Esophagus squamous epithelium (tissue), 5 donors: ENCODE measurements at regions not wholly inside any gene's neighbourhood (a gene's known extent, or its start where the extent isn't known, plus 50 kb on each side); places are given as distances from the start of the nearest gene placed in this dataset.

Experiments
- DNase-seq: peaks from one replicate; lab custom pipeline; 2025; lab: John Stamatoyannopoulos, UW
- H3K27ac ChIP-seq, 4 donors: fragments of 200-600 bp; sonication (generic); one replicate each; pipeline ENCODE4 v1.5.1; 2016 to 2019; ENCODE audit warnings: mild to moderate bottlenecking in 1 of 4
- H3K27me3 ChIP-seq, 4 donors: fragments of 200-600 bp; sonication (generic); 1 replicate in 3 of 4; 2 replicates in 1 of 4; pipeline versions ENCODE4 v1.5.1 to v1.6.0; 2017 to 2021; ENCODE audit warnings: antibody characterized with exemption in 1 of 4
- H3K36me3 ChIP-seq, 3 donors: fragments of 200-600 bp; sonication (generic); one replicate each; pipeline ENCODE4 v1.5.1; 2016 to 2019
- H3K4me1 ChIP-seq, 3 donors: fragments of 200-600 bp; sonication (generic); one replicate each; pipeline ENCODE4 v1.5.1; 2017 to 2019
- H3K4me3 ChIP-seq, 4 donors: fragments of 200-600 bp; sonication (generic); 1 replicate in 3 of 4; 2 replicates in 1 of 4; pipeline ENCODE4 v1.5.1; 2016 to 2019; ENCODE audit warnings: mild to moderate bottlenecking in 2 of 4, moderate library complexity in 1 of 4
- H3K9me3 ChIP-seq, 3 donors: fragments of 200-600 bp; sonication (generic); one replicate each; pipeline ENCODE4 v1.5.1; 2016 to 2019
- CTCF ChIP-seq, 6 experiments: fragments of 450-650 bp in 4 of 6; fragments of 200-600 bp in 2 of 6; sonication (generic) in 2 of 6; IDR thresholded peaks; one replicate each; pipeline ENCODE4 v1.5.1; 2016 to 2019; ENCODE audit warnings: antibody characterized with exemption in 6 of 6, mild to moderate bottlenecking in 4 of 6, moderate library complexity in 4 of 6
- POLR2A ChIP-seq, 4 donors: fragments of 450-650 bp; IDR thresholded peaks; one replicate each; pipeline ENCODE4 v1.6.1; 2017; ENCODE audit warnings: antibody characterized with exemption in 4 of 4, mild to moderate bottlenecking in 4 of 4, moderate library complexity in 3 of 4
- WGBS, 2 donors: methylation state at CpG; one replicate each; pipeline ENCODE4 v1.1.5; 2018; 5-methylcytosine and 5-hydroxymethylcytosine counted together
- intact Hi-C: fragments of 100-400 bp; cut with DNase I; formaldehyde crosslinking; loops from one replicate; pipeline ENCODE4 v1.15.0; 2022
- donor health status: DM: yes; HTN: yes; CAD: no.

GRCh38 chr4:104166749-104167148 is 327.9 kb downstream of the CXXC4 start:
- H3K9me3 ChIP-seq = no peaks in the 10 kb centered on the region
- 52 to 59% methylated on average over 1 of the region's 1 CpG for WGBS, 2 donors
- no peak for DNase-seq
- H3K27me3 ChIP-seq = no peaks in the 10 kb centered on the region
- H3K36me3 ChIP-seq = no peaks in the 10 kb centered on the region
- no peaks in the 10 kb centered on the region for H3K4me1 ChIP-seq
- intact Hi-C loops = no loop called here
- H3K27ac ChIP-seq = no peak overlapping the region
- TF ChIP-seq CTCF (IDR thresholded peaks at IDR 0.05) (no peak), POLR2A (IDR thresholded peaks at IDR 0.05) (no peak)
- no peak overlapping the region for H3K4me3 ChIP-seq

GRCh38 chr4:104163820-104164219 is 330.9 kb downstream of the CXXC4 start:
- Histone ChIP-seq H3K27ac (no peak overlapping the region), H3K27me3 (no peaks in the 10 kb centered on the region), H3K9me3 (no peaks in the 10 kb centered on the region), H3K4me1 (no peaks in the 10 kb centered on the region), H3K36me3 (no peaks in the 10 kb centered on the region), H3K4me3 (no peak overlapping the region)
- WGBS, 2 donors = 27 to 57% methylated on average over 1 of the region's 1 CpG
- no peak for TF ChIP-seq POLR2A (IDR thresholded peaks at IDR 0.05)
- DNase-seq = no peak
- intact Hi-C loops = no loop called here

- 78 to 93% methylated on average over 1 of the region's 1 CpG for WGBS, 2 donors
- Histone ChIP-seq H3K4me1 (no peaks in the 10 kb centered on the region), H3K27ac (no peak overlapping the region), H3K36me3 (no peaks in the 10 kb centered on the region), H3K4me3 (no peak overlapping the region), H3K9me3 (no peaks in the 10 kb centered on the region), H3K27me3 (no peaks in the 10 kb centered on the region)
- intact Hi-C loops = no loop called here
- no peak for DNase-seq
- no peak for TF ChIP-seq CTCF (IDR thresholded peaks at IDR 0.05)
- no peak for TF ChIP-seq POLR2A (IDR thresholded peaks at IDR 0.05)
Observed at GRCh38 chr4:104146048-104146447, 348.6 kb downstream of the CXXC4 start.

- intact Hi-C loops = no loop called here
- H3K27me3 ChIP-seq = no peaks in the 10 kb centered on the region
- no peak overlapping the region for H3K27ac ChIP-seq
- DNase-seq = no peak
- no peaks in the 10 kb centered on the region for H3K36me3 ChIP-seq
- no peak overlapping the region for H3K4me3 ChIP-seq
- no peaks in the 10 kb centered on the region for H3K9me3 ChIP-seq
- no peaks in the 10 kb centered on the region for H3K4me1 ChIP-seq
- 92 to 100% methylated on average over 1 of the region's 1 CpG for WGBS, 2 donors
- TF ChIP-seq CTCF (IDR thresholded peaks at IDR 0.05) (no peak), POLR2A (IDR thresholded peaks at IDR 0.05) (no peak)
Observed at GRCh38 chr4:104138116-104138515, 356.6 kb downstream of the CXXC4 start.

- 71% methylated on average over 5 of the region's 5 CpGs for WGBS, 2 donors
- no peak overlapping the region for H3K4me3 ChIP-seq
- H3K4me1 ChIP-seq = no peaks in the 10 kb centered on the region
- intact Hi-C loops = no loop called here
- H3K9me3 ChIP-seq = no peaks in the 10 kb centered on the region
- DNase-seq = no peak
- no peaks in the 10 kb centered on the region for H3K27me3 ChIP-seq
- H3K36me3 ChIP-seq = no peaks in the 10 kb centered on the region
- TF ChIP-seq CTCF (IDR thresholded peaks at IDR 0.05) (no peak), POLR2A (IDR thresholded peaks at IDR 0.05) (no peak)
- H3K27ac ChIP-seq = no peak overlapping the region
Observed at GRCh38 chr4:104129243-104129642, 365.5 kb downstream of the CXXC4 start.

GRCh38 chr4:104128850-104129213 is 365.9 kb downstream of the CXXC4 start:
- TF ChIP-seq CTCF (IDR thresholded peaks at IDR 0.05) = no peak
- TF ChIP-seq POLR2A (IDR thresholded peaks at IDR 0.05) = no peak
- intact Hi-C loops = no loop called here

More at GRCh38 chr4:104128850-104129213, 365.9 kb downstream of the CXXC4 start:
- no peak for DNase-seq
- Histone ChIP-seq H3K4me3 (no peak overlapping the region), H3K9me3 (no peaks in the 10 kb centered on the region), H3K4me1 (no peaks in the 10 kb centered on the region), H3K27me3 (no peaks in the 10 kb centered on the region), H3K27ac (no peak overlapping the region), H3K36me3 (no peaks in the 10 kb centered on the region)
